NCI-H1105 (cell line): ENCODE measurements at regions not wholly inside any gene's neighbourhood (a gene's known extent, or its start where the extent isn't known, plus 50 kb on each side); places are given as distances from the start of the nearest gene placed in this dataset.
"Not testable (repeated sequence)": the region's sequence is repeated elsewhere in the genome, so short reads cannot be mapped to it uniquely, and the experiment has no call there.

Experiments
- DNase-seq: peaks from one replicate; lab custom pipeline; 2025; lab: John Stamatoyannopoulos, UW

- DNase-seq: no peak
Measured at GRCh38 chr6:65997539-65997938, 290.5 kb upstream of the EYS start.

- no peak for DNase-seq
Measured at GRCh38 chr6:65996096-65996495, 289.1 kb upstream of the EYS start.

DNA sequence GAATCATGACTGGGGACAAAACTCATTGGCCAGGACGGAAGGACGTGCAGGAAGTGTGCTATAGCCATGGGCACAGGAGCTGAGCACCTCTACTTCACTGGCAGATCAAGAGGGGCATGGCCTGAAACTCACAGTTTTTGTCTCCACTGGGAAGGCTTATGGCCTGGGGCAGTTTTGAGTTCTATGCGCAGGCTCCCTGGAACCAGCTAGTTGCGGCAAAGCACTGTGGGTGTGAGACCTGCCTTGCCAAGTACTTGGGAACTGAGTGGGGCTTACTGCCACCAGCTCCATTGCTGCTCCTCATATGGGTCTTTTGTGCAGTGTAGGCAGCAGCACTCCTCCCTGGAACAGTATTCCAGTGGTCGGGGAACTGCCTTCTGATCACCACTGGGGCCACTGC lies 282.6 kb upstream of the EYS start:
- DNase-seq: no peak

GRCh38 chr6:65988006-65988405 lies 281.0 kb upstream of the EYS start:
- no peak for DNase-seq

- no peak for DNase-seq
Measured at GRCh38 chr6:65984089-65984488, 277.1 kb upstream of the EYS start.

GRCh38 chr6:65979120-65979519 lies 272.1 kb upstream of the EYS start:
- no peak for DNase-seq

GRCh38 chr6:65971252-65971651 lies 264.2 kb upstream of the EYS start:
- DNase-seq: not testable (repeated sequence)

DNA sequence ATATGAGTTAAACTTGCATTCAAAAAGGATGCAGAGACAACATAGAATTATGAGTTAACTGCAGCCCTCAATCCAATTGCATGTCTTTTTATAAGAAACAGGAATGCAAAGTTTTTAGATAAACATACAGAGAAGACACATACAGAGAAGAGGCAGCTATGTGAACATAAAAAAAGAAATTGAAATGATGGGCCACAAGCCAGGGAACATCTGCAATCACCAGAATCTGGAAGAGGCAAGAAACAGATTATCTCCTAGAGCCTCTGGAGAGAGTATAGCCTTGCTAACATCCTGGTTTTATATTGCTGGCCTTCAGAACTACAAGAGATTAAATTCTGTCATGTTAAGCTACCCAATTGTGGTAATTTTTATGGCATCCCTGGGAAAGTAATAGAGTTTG lies 257.2 kb upstream of the EYS start:
- DNase-seq: no peak

DNA sequence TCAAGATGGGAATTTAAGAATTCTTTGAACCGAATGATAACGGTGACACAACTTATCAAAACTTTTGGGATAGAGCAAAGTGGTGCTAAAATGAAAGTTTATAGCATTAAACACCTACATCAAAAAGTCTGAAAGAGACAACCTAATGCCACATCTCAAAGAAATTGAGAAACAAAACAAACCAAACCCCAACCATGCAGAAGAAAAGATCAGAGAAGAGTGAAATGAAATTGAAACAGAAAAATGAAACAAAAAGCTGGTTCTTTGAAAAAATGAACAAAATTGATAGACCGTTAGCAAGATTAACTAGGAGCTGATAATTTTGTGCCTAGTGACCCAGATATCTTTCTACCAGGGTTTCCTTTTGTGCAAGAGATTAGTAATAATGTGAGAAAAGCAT lies 248.0 kb upstream of the EYS start:
- DNase-seq: no peak

DNA sequence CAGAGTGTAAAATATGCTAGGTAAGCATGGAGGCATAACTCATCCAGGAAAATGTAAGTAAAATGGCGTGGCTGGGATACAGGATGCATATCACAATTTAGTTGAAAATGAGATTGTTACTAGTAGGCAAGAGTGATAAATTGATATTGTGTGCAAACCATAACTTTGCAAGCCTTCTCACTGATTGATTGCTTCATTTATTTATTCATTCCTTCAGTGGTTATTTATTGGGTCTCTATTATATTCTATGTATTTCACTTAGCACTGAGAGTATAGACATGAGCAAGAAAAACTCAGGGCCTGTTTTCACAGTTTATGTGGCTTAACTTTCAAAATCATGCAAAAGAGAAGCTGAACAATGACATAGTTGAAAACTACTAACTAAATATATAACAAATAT lies 241.0 kb upstream of the EYS start:
- DNase-seq: no peak

DNA sequence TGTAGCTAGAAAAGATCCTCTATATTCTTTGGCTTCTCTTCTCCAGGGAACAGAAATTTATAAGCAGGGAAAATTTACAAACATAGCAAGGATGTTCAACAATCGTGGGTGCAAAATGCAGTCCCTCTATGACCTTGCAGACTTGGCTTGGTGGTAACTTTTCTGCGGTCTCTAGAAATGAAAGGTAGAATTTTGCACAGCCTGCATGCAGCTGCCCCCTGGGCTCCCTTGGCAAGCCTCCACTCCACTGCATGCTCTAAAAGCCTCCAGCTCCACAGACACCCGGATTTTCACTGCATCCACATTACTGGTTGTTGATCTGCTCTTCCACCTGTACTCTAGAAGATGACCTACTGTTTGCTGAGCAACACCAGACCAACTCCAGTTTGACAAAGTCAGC lies 236.5 kb upstream of the EYS start:
- DNase-seq: no peak

- no peak for DNase-seq
Measured at GRCh38 chr6:65943051-65943450, 236.0 kb upstream of the EYS start.

- no peak for DNase-seq
Measured at GRCh38 chr6:65938000-65938399, 231.0 kb upstream of the EYS start.

DNA sequence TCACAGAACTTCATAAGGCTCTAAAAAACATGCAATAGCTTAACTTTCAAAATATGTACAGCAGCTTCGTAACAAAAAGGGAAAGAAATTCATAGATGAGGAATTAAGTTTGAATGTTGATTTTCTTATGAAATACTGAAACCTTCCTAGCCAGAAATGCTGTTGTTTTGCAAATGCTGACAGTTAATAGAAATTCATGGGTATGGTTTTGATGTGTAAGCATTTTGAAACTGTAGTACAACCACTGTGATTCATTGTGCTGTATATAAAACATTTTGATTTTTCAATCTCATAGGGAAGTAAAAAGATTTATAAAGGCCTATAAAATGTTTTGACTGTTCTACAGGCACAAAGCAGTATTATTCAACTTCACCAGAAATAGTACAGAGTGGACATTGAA lies 228.4 kb upstream of the EYS start:
- no peak for DNase-seq

DNA sequence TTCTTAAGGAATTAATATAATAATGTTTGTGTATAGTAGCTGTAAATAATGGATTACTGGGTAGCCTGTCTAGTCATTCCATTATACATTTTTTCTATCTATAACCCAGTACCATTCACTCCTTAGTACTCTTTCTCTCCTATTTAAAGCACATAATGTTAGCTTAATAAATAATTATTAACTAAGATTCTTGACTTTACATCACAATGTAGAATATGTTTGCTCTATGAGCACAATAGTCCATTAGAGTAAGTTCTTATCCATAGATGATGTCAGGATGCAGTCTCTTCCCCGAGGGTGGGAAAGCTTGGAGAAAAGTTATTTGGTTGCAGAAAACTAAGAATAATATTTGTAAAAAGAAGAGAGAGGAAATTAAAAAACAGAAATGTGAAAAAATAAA lies 226.4 kb upstream of the EYS start:
- no peak for DNase-seq

GRCh38 chr6:65927141-65927540 lies 220.1 kb upstream of the EYS start:
- DNase-seq: no peak

- no peak for DNase-seq
Measured at GRCh38 chr6:65924411-65924810, 217.4 kb upstream of the EYS start.

DNA sequence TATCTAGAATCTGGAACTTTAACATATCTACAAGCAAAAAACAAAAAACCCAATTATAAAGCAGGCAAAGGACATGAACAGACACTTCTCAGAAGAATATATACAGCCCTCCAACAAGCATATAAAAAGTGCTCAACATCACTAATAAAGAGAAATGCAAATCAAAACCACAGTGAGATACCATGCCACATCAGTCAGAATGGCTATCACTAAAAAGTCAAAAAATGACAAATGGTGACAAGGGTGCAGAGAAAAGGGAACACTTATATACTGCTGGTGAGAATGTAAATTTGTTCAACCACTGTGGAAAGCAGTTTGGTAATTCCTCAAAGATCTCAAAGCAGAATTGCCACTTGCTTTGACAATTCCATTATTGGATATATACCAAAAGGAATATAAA lies 215.0 kb upstream of the EYS start:
- no peak for DNase-seq

DNA sequence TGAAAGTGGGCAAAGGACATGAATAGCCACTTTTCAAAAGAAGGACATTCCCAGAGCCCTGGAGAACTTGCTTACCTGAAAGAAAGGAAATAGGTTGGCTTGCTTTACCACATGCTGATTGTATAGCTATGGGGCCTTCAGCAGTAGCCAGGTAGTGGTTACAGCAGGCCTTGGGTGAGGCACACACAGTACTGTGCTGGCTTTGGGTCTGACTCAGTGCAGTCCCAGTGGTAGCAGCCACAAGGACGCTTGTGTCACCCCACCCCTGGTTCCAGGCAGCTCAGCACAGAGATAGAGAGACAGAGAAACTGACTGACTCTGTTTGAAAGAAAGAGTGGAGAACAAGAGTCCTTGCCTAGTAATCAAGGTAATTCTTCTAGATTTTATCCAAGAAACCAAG lies 201.0 kb upstream of the EYS start:
- no peak for DNase-seq

GRCh38 chr6:65903992-65904391 lies 197.0 kb upstream of the EYS start:
- DNase-seq: no peak

DNA sequence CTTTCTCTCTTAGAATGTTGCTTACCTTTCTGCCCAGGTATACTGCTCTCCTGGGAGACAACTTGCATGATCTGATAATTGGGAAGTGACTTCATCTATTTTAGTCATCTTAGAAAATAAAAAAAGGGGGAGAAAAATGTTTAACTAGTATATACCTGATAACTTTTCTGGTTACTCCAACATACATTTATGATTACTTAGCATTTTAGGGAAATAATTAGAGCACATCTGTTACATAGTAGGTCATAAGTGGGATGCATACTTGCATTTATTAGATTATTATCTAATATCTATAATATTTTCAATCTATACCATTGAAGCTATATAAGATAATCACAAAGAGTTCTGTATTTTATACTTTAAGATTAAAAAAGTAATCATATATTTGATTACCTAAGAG lies 193.9 kb upstream of the EYS start:
- DNase-seq: no peak

- DNase-seq: no peak
Measured at GRCh38 chr6:65896140-65896539, 189.1 kb upstream of the EYS start.

GRCh38 chr6:65876668-65877067 lies 169.6 kb upstream of the EYS start:
- no peak for DNase-seq

- DNase-seq: no peak
Measured at GRCh38 chr6:65852369-65852852, 145.4 kb upstream of the EYS start.

DNA sequence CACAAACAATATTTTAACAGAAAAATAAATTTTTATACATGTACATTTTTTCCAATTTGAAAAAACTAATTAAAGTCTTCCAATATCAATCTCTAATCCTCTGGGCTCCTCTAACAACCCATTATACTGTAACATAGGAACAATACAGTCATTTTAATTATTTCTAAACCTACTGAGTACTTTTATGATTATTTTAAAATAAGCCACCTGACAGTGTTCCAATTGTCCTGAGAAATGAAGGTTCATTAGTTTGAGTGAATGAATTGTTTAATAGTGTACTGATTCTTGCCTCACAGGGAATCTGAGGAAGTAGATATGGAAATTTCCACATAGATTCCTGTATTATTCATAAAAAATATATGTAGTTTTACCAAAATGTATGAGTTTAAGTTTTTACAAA lies 123.1 kb upstream of the EYS start:
- DNase-seq: no peak
